Nephron (organoid): ENCODE measurements at regions not wholly inside any gene's neighbourhood (a gene's known extent, or its start where the extent isn't known, plus 50 kb on each side); places are given as distances from the start of the nearest gene placed in this dataset.

Experiments used
- H3K27ac Mint-ChIP-seq, 3 experiments: 2 replicates each; pipeline ENCODE4 v1.8.0; 2020; ENCODE audit warnings: mixed read lengths in 3 of 3, mild to moderate bottlenecking in 2 of 3, moderate library complexity in 1 of 3
- H3K27me3 Mint-ChIP-seq: 2 replicates; pipeline ENCODE4 v1.8.0; 2021; ENCODE audit warnings: low read depth, mild to moderate bottlenecking, moderate library complexity, mixed read lengths
- H3K36me3 Mint-ChIP-seq: 2 replicates; pipeline ENCODE4 v1.8.0; 2020; ENCODE audit warnings: low read depth, mixed read lengths
- H3K4me1 Mint-ChIP-seq: 2 replicates; pipeline ENCODE4 v1.8.0; 2020; ENCODE audit warnings: mixed read lengths
- H3K4me3 Mint-ChIP-seq, 3 experiments: 2 replicates each; pipeline ENCODE4 v1.8.0; 2020; ENCODE audit warnings: mild to moderate bottlenecking in 3 of 3, mixed read lengths in 3 of 3, moderate library complexity in 2 of 3
- H3K9me3 Mint-ChIP-seq: 2 replicates; pipeline ENCODE4 v1.8.0; 2020; ENCODE audit warnings: mixed read lengths
- TF ChIP-seq, protein P1 (sequence below), 3 experiments: fragments of 200-600 bp; sonication (generic); IDR thresholded peaks; one replicate each; pipeline ENCODE4 v1.5.0; 2021; ENCODE audit warnings: antibody characterized with exemption in 3 of 3; ENCODE audit not compliant: unreplicated experiment in 3 of 3

DNA sequence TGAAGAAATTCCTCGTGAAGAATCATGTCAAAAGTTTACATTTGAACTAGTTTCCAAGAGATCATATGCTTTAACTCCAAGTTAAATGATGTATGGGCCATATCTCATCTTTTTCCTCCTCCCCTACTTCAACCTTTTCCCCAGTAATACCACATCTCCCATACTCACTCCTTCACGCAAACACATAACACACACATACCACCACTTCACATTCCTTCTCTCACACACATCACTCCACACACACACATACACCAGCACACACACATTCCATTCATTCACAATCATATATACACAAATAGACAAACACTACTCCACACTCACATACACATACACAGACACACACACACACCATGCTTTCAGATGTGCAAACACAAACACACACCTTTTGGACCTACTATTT lies 769.0 kb upstream of the NR2F2 start:
- Mint-ChIP-seq H3K27me3 (peaks cover 4% of the 10 kb centered on the region), H3K27ac (peak overlapping the region; percentile 23 to 90 (median 47)), H3K36me3 (no peaks in the 10 kb centered on the region), H3K4me3 (no peak overlapping the region), H3K9me3 (no peaks in the 10 kb centered on the region), H3K4me1 (peaks cover 34% of the 10 kb centered on the region)
- TF ChIP-seq, protein P1, sequence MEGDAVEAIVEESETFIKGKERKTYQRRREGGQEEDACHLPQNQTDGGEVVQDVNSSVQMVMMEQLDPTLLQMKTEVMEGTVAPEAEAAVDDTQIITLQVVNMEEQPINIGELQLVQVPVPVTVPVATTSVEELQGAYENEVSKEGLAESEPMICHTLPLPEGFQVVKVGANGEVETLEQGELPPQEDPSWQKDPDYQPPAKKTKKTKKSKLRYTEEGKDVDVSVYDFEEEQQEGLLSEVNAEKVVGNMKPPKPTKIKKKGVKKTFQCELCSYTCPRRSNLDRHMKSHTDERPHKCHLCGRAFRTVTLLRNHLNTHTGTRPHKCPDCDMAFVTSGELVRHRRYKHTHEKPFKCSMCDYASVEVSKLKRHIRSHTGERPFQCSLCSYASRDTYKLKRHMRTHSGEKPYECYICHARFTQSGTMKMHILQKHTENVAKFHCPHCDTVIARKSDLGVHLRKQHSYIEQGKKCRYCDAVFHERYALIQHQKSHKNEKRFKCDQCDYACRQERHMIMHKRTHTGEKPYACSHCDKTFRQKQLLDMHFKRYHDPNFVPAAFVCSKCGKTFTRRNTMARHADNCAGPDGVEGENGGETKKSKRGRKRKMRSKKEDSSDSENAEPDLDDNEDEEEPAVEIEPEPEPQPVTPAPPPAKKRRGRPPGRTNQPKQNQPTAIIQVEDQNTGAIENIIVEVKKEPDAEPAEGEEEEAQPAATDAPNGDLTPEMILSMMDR (IDR thresholded peaks at IDR 0.05; ENCODE audit: unreplicated experiment in 3 of 3): no peak

DNA sequence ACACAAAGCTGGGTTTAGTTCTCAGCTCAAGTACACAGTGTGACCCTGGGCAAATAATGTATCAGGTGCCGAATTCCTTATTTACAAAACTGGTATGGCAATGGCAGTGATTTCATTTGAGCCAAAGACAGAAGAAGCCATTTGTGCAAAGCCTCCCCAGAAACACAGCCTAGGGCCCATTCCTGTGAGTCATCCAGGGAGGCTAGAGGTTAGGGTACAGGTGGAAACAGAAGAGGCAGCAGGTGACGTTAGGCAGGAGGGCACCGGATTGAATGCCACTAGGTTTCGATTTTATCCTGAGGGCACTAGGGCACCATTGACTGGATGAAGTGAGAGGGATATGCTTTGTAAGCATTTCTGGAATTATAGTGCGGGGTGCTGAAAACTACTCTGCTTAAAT lies 766.9 kb upstream of the NR2F2 start:
- Mint-ChIP-seq H3K9me3 (peaks cover 4% of the 10 kb centered on the region), H3K27ac (no peak overlapping the region), H3K4me1 (peaks cover 13% of the 10 kb centered on the region), H3K36me3 (no peaks in the 10 kb centered on the region), H3K27me3 (peaks cover 4% of the 10 kb centered on the region), H3K4me3 (no peak overlapping the region)
- TF ChIP-seq, protein P1 (IDR thresholded peaks at IDR 0.05; ENCODE audit: unreplicated experiment in 3 of 3): no peak

DNA sequence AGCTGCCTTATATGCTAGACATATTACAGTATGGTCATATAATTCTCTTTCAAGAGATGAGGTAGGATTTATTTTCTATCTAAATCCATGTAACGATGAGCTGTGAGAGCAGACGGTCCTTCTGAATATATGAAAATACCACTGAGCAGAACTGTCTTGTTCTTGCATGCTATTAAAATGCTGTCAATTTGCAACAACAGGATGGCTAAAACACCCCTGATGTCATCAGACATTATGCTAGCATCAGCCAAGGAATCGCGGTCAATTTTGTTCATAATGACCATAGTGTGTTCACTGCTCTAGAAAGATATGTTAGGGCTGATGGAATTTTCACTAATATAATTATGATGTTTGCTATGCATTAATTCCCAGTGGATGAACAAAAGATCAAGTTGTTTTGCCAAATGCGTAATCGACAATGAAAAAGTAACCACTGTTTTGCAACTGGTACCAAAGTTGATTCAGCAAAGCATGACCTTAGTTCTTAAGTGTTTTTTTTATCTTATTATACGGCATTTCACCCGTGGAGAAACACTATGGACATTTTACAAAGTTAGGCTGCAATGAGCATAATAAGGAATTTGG lies 765.4 kb upstream of the NR2F2 start:
- no peak overlapping the region for H3K4me3 Mint-ChIP-seq
- H3K9me3 Mint-ChIP-seq: peaks cover 9% of the 10 kb centered on the region

DNA sequence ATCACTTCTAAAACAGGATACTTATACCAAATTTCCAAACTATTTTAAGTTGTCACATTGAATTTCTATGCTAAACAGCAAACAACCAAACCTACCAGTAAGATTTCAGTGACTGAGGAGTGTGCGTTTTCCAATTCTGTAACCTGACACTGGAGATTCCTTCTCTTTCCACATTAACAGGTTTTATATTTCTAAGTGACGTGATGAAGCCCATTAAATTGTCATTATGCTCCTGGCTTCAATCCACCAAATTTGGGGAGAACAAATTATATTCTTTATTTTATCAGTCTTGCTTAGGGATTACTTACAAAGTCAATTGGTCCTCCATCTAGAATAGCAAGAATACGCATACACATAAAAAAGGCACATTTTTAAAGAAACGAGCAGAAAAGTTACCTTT lies 764.8 kb upstream of the NR2F2 start:
- TF ChIP-seq, protein P1 (IDR thresholded peaks at IDR 0.05; ENCODE audit: unreplicated experiment in 3 of 3): no peak
- H3K9me3 Mint-ChIP-seq: peaks cover 12% of the 10 kb centered on the region
- H3K4me3 Mint-ChIP-seq: no peak overlapping the region
- peak overlapping the region in 2 of 3 experiments; percentile 29 to 37 for H3K27ac Mint-ChIP-seq
- H3K27me3 Mint-ChIP-seq: peaks cover 4% of the 10 kb centered on the region
- peaks cover 13% of the 10 kb centered on the region for H3K4me1 Mint-ChIP-seq
- peaks cover 3% of the 10 kb centered on the region for H3K36me3 Mint-ChIP-seq

More for the DNA sequence above, 765.4 kb upstream of the NR2F2 start:
- H3K36me3 Mint-ChIP-seq: no peaks in the 10 kb centered on the region
- TF ChIP-seq, protein P1 (IDR thresholded peaks at IDR 0.05; ENCODE audit: unreplicated experiment in 3 of 3): no peak
- H3K27me3 Mint-ChIP-seq: peaks cover 4% of the 10 kb centered on the region
- peaks cover 13% of the 10 kb centered on the region for H3K4me1 Mint-ChIP-seq
- peak overlapping the region in 2 of 3 experiments; percentile 29 to 37 for H3K27ac Mint-ChIP-seq

DNA sequence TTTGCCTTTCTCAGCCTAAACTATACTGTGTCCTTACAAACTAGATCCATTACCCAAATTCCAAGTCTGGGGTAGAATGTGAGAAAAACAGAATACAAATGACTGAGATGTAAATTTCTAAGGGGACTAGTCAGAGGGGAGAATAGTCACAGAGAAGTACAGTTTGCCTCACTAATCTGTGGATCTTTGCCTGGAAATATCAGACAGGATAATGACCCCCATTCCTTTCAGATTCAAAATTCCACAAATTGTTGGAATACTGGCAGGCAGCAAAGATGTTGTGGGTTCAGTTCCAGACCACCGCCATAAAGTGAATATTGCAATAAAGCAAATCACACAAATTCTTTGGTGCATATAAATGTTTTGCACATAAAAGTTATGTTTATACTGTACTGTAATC lies 762.8 kb upstream of the NR2F2 start:
- peaks cover 4% of the 10 kb centered on the region for H3K27me3 Mint-ChIP-seq
- H3K4me1 Mint-ChIP-seq: peaks cover 7% of the 10 kb centered on the region
- TF ChIP-seq, protein P1 (IDR thresholded peaks at IDR 0.05; ENCODE audit: unreplicated experiment in 3 of 3): no peak
- peaks cover 25% of the 10 kb centered on the region for H3K9me3 Mint-ChIP-seq
- H3K27ac Mint-ChIP-seq: no peak overlapping the region
- H3K4me3 Mint-ChIP-seq: no peak overlapping the region
- H3K36me3 Mint-ChIP-seq: peaks cover 14% of the 10 kb centered on the region

DNA sequence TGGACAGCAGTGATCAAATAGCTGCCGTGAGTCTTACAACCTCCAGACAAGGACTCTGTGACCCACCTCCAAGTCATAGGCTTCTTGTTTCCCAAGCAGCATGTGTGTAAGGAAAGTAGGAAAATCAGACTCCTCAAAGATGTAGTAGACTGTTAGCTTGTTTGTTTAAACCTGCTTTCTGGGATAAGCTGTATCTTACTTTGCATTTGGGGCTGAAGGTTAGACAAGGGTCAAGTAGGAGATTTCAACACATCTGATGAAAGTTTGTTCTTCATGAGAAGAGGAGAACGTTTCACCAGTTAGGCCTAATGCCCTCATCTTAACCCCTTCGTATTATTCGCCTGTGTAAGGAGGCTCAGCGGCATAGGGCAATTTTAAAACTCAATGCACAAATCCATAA lies 756.4 kb upstream of the NR2F2 start:
- TF ChIP-seq, protein P1 (IDR thresholded peaks at IDR 0.05; ENCODE audit: unreplicated experiment in 3 of 3): no peak
- peaks cover 22% of the 10 kb centered on the region for H3K9me3 Mint-ChIP-seq
- peak overlapping the region in 2 of 3 experiments; percentile 14 to 59 for H3K27ac Mint-ChIP-seq
- H3K4me1 Mint-ChIP-seq: peaks cover 22% of the 10 kb centered on the region
- no peaks in the 10 kb centered on the region for H3K27me3 Mint-ChIP-seq
- H3K4me3 Mint-ChIP-seq: no peak overlapping the region
- peaks cover 16% of the 10 kb centered on the region for H3K36me3 Mint-ChIP-seq
